ENCODE measurements at regions not wholly inside any gene's neighbourhood (a gene's known extent, or its start where the extent isn't known, plus 50 kb on each side); places are given as distances from the start of the nearest gene placed in this dataset.

DNA sequence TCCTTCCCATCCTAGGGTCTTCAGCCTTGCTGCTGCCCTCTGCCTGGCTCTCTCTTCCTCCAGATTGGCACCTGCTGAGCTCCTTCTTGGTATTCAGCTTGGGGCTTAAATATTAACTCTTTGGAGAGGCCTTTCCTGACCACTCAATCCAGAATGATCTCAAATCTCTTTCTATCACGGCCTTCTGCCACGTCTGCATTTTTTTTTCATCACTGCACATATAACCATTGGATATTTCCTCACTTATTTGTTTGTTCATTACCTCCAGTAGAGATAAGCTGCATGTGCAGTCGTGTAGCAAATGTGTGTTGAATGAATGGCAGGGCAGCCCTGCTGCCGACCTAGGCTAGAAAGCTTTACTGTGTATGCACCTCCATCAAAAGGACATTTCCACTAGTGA, 51.6 kb upstream of the MPP7 start:
- no peak overlapping the region for H3K27ac ChIP-seq
- no peak for TF ChIP-seq ZFX (IDR thresholded peaks at IDR 0.05; ENCODE audit: borderline replicate concordance)
- TF ChIP-seq, protein P1, sequence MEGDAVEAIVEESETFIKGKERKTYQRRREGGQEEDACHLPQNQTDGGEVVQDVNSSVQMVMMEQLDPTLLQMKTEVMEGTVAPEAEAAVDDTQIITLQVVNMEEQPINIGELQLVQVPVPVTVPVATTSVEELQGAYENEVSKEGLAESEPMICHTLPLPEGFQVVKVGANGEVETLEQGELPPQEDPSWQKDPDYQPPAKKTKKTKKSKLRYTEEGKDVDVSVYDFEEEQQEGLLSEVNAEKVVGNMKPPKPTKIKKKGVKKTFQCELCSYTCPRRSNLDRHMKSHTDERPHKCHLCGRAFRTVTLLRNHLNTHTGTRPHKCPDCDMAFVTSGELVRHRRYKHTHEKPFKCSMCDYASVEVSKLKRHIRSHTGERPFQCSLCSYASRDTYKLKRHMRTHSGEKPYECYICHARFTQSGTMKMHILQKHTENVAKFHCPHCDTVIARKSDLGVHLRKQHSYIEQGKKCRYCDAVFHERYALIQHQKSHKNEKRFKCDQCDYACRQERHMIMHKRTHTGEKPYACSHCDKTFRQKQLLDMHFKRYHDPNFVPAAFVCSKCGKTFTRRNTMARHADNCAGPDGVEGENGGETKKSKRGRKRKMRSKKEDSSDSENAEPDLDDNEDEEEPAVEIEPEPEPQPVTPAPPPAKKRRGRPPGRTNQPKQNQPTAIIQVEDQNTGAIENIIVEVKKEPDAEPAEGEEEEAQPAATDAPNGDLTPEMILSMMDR (IDR thresholded peaks at IDR 0.05): no peak

DNA sequence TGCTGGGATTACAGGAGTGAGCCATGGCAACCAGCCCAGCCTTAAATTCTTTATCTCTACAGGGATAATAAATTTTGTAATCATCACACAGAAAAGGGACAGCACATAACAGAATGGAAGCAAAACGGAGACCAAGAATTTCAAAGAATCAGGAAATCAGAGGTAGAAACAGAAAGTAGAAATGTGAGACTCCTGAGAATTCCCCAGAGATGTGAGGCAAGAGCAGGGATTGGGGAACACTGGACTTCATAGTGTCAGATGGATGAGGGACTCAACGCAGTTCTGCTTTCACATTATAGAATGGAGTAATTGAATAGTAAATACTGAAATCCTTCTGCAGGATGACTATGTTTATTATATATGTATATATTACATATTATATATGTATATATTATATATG, 52.5 kb upstream of the MPP7 start:
- H3K27ac ChIP-seq: no peak overlapping the region
- no peak for TF ChIP-seq ZFX (IDR thresholded peaks at IDR 0.05; ENCODE audit: borderline replicate concordance)
- TF ChIP-seq, protein P1 (IDR thresholded peaks at IDR 0.05): no peak

DNA sequence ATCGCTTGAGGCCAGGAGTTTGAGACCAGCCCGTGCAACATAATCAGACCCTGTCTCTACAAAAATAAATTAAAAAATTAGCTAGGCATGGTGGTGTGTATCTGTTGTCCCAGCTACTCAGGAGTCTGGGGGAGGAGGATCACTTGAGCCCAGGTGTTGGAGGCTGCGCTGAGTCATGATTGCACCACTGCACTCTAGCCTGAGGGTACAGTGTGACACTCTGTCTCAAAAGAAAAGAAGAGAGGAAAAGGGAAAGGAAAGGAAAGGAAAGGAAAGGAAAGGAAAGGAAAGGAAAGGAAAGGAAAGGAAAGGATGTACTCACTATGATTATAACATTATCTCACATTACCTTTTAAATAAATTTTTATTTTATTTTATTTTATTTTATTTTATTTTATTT, 56.5 kb upstream of the MPP7 start:
- TF ChIP-seq, protein P1 (IDR thresholded peaks at IDR 0.05): no peak
- TF ChIP-seq ZFX (IDR thresholded peaks at IDR 0.05; ENCODE audit: borderline replicate concordance): no peak
- H3K27ac ChIP-seq: no peak overlapping the region

DNA sequence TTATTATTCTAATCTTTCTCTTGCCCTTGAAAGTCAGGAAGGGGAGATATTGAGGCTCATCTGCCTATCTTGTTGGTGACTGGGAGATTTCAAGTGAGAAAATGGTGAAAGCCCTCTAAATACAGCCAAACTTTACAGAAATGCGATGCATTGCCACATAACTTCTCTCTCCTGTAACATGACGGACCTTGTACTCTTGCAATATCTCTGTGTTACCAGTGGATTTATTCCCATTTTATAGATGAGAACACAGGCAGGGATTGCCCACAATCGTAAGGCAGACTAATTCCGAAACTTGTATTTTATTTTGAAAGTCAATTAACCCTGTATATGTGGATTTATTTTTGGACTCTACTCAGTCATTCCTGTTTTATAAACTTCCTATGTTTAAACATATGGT, 57.3 kb upstream of the MPP7 start:
- TF ChIP-seq ZFX (IDR thresholded peaks at IDR 0.05; ENCODE audit: borderline replicate concordance): no peak
- TF ChIP-seq, protein P1 (IDR thresholded peaks at IDR 0.05): no peak
- H3K27ac ChIP-seq: no peak overlapping the region

DNA sequence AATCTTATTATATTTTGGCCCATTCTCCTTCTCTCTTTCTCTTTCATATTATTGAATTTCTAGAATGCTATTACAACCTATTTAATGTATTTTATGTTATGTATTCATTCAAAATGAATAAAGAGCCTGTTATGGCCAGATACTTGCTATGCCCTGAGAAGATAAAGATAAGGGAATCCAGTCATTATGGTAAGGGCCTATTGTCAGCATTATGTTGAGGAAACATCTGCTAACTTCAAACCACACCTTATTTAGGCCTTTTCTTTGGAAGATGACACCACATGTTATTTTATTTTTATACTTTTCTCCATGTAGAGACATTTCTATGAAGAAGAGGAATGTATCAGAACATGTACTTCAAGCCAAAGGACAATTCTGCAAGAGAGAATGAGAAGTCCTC, 60.5 kb upstream of the MPP7 start:
- no peak overlapping the region for H3K27ac ChIP-seq
- TF ChIP-seq, protein P1 (IDR thresholded peaks at IDR 0.05): no peak
- no peak for TF ChIP-seq ZFX (IDR thresholded peaks at IDR 0.05; ENCODE audit: borderline replicate concordance)

DNA sequence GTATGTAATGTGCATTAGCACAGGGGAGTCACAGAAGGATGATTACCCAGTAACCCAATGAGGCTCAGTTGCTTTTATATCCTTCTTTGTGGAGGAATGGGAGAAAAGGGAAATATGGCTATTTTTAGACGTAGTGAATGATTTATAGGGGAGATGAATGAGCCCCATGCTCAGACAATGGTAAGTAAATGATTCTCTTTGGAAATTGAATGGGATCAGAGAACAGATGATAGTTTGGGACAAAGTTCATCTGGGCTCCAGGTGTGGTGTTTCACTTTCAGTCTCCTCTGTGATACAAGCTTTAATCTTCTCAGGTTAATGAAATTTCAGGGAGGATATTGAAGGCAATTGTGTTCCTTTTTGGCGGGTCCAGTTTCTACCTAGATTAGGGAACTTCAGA, 63.0 kb upstream of the MPP7 start:
- TF ChIP-seq, protein P1 (IDR thresholded peaks at IDR 0.05): no peak
- no peak for TF ChIP-seq ZFX (IDR thresholded peaks at IDR 0.05; ENCODE audit: borderline replicate concordance)
- H3K27ac ChIP-seq: no peak overlapping the region

DNA sequence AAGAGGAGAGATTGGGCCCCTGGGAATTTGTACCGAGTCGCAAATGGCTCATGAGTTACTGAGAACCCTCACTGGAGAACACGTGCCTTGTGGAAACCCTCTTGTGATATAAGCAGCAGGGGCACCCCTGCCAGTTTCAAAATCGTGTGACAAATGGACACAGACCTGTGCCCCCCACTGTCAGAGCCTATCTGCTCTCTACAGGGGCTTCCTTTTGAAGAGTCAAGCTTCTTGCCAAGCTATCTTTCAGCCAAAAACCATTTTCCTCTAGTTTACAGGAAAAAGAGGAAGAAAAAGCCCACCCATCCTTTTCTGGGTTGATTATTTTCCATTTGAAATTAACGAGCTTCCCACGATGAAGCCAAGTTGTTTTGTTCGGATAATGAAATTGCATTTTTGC, 64.1 kb upstream of the MPP7 start:
- H3K27ac ChIP-seq: no peak overlapping the region

More for the DNA sequence above, 64.1 kb upstream of the MPP7 start:
- no peak for TF ChIP-seq ZFX (IDR thresholded peaks at IDR 0.05; ENCODE audit: borderline replicate concordance)
- TF ChIP-seq, protein P1 (IDR thresholded peaks at IDR 0.05): no peak

Data from 22Rv1 (cell line).